Stomach (tissue), 4 donors: ENCODE measurements at regions not wholly inside any gene's neighbourhood (a gene's known extent, or its start where the extent isn't known, plus 50 kb on each side); places are given as distances from the start of the nearest gene placed in this dataset.

Experiments used
- CTCF ChIP-seq, 7 experiments: fragments of 450-650 bp in 4 of 7; fragments of 200-600 bp in 3 of 7; sonication (generic) in 3 of 7; IDR thresholded peaks; one replicate each; pipeline ENCODE4 v1.5.1; 2016 to 2019; ENCODE audit warnings: antibody characterized with exemption in 7 of 7, control low read depth in 2 of 7, mild to moderate bottlenecking in 1 of 7
- EP300 ChIP-seq: sonication (generic); formaldehyde crosslinking; IDR thresholded peaks from one replicate; pipeline ENCODE4 v1.6.1; 2017; ENCODE audit warnings: antibody characterized with exemption
- POLR2A ChIP-seq, 4 donors: fragments of 450-650 bp; IDR thresholded peaks; one replicate each; pipeline ENCODE4 v1.6.1; 2016; ENCODE audit warnings: antibody characterized with exemption in 4 of 4, control low read depth in 2 of 4, mild to moderate bottlenecking in 1 of 4, moderate library complexity in 1 of 4
- POLR2AphosphoS5 ChIP-seq, 3 donors: sonication (generic); formaldehyde crosslinking; IDR thresholded peaks; one replicate each; pipeline ENCODE4 v1.6.1; 2016; ENCODE audit warnings: antibody characterized with exemption in 3 of 3

GRCh38 chr12:59847127-59847526 lies 251.3 kb downstream of the SLC16A7 start:
- TF ChIP-seq EP300, result no peak
- no peak for TF ChIP-seq CTCF (IDR thresholded peaks at IDR 0.05)
- TF ChIP-seq POLR2A (IDR thresholded peaks at IDR 0.05), result no peak
- TF ChIP-seq POLR2AphosphoS5 (IDR thresholded peaks at IDR 0.05), result no peak
